ENCODE measurements at regions not wholly inside any gene's neighbourhood (a gene's known extent, or its start where the extent isn't known, plus 50 kb on each side); places are given as distances from the start of the nearest gene placed in this dataset.

DNA sequence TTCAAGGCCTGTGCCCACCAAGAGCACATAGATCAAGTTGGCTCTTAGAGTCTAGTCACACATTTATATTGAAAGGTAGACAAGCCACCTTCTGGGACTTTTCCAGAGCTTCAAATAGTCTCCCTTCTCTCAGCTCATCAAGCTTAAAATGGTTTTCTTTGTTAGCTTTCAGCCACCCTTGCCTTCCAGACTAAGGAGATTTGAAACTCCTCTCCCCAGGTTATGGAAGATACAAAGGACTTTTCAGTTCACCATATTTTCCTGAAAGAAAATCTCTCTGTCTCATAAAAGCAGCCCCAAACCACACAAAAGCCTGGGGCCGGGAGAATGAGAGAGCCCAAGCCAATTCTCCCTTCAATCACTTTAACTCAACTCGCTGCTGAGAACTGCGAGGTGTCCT, 134.1 kb downstream of the ZC3H11B start:
- FAIRE-seq = no peak

DNA sequence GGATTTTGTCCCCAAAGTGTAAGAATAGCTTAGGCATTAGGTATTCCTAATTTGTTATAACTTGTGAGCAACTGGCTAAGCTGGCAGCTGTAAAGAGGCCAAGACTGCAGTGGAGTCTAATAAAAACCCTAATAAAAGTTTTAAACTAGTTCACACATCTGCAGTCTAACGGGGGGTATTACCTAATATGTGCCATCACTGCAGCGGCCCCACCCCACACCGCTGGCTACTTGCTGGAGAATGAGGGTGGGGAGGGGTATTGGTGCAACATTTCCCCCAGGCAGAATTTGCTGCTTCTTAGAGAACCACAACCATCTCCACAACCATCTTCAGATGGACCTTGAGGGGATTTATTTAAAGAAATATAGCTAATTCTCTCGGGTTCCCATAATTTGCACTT, 135.0 kb downstream of the ZC3H11B start:
- FAIRE-seq (no peak), DNase-seq (ENCODE audit: low spot score in 2 of 2) (no peak)

More for the DNA sequence above, 134.1 kb downstream of the ZC3H11B start:
- DNase-seq (ENCODE audit: low spot score in 2 of 2) = no peak

DNA sequence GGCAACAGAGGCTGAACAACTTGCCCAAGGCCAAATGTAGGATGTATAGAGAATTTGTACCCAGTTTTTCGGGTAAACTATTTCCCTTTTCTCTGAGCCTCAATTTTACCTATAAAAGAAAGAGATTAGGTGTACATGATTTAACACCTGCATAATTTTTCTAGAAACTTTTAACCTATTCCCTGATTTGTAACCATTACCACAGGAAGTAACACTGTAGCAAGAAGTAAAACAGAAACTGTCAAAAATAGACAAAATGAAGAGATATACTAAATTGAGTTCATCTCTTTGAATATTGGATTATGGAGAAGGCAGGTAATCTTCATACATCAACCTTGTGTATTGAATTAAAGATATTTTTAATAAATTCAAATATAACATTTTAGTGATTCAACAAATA, 136.2 kb downstream of the ZC3H11B start:
- DNase-seq (ENCODE audit: low spot score in 2 of 2) (no peak), FAIRE-seq (no peak)

DNA sequence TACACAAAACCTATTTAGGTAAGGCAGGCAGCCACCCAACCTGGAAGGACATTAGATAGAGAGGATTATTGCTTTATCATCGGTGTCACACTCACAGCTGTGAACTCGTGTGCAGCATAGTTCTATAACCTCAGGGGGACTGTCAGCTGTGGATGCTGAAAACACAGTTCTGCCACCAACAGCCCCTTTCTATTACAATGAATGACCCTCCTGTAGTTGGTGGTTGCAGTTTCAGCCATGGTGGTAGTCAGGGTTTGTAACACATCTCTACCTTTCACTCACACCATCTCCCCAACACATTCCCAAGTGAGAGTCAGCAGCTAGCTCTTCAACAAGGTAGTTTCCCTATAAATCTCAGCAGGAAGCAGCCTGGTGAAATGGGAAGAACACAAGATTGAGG, 136.8 kb downstream of the ZC3H11B start:
- FAIRE-seq (no peak), DNase-seq (ENCODE audit: low spot score in 2 of 2) (no peak)

DNA sequence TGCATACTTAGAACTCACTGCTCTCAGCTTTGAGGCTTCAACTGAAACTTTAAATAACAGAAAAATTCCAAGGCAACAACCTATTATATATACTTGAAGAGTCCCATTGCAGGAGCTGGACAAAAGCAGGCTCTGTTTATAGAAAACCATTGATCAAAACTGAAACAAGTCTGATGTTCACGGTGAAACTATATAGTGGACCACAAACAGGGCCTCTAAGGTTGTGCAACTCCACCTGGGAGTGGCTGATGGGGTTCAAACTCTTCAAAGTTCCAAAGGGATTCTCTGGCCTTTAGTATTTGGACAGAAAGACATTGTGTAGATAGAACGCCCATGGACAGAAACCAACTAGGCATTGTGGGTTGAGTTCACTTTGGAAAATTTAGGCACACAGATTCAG, 140.3 kb downstream of the ZC3H11B start:
- DNase-seq (ENCODE audit: low spot score in 2 of 2) (no peak), FAIRE-seq (no peak)

DNA sequence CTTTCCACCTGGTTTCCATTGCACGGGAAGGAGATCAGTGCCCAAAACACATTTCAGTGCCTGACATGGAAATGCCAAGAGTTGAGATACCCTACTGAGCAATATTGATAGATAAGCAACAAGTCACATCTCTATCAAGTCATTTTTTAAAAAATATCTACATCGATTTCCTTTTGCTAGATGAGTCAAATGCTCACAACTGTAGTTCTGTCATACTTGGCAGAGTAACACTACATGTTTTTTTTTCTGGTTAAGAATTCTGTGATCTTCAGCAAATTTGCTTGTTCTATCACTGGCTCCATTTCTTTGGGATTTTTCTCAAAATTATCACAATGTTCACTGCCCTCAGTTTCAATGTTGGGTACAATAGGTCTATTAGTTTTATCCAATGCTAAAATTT, 145.4 kb downstream of the ZC3H11B start:
- DNase-seq (ENCODE audit: low spot score in 2 of 2) (no peak), FAIRE-seq (no peak)

DNA sequence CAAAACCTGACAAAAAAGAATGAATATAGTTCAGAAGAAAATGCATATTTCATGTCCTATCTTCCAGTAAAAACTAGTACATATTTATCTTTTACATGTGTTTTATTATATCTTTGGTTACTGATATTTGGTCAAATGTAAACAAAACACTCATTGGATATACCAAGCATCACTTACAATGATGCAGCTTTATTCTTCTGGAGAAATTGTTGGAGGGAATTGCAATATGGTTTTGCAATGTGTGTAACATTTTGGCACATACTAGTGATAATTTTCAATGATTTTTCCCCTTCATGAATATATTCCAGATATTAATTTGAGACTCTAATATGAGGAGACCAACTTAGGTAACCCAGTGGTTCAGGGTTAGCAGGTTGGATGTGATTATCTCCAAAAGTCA, 146.1 kb downstream of the ZC3H11B start:
- no peak for DNase-seq (ENCODE audit: low spot score in 2 of 2)
- FAIRE-seq = no peak

DNA sequence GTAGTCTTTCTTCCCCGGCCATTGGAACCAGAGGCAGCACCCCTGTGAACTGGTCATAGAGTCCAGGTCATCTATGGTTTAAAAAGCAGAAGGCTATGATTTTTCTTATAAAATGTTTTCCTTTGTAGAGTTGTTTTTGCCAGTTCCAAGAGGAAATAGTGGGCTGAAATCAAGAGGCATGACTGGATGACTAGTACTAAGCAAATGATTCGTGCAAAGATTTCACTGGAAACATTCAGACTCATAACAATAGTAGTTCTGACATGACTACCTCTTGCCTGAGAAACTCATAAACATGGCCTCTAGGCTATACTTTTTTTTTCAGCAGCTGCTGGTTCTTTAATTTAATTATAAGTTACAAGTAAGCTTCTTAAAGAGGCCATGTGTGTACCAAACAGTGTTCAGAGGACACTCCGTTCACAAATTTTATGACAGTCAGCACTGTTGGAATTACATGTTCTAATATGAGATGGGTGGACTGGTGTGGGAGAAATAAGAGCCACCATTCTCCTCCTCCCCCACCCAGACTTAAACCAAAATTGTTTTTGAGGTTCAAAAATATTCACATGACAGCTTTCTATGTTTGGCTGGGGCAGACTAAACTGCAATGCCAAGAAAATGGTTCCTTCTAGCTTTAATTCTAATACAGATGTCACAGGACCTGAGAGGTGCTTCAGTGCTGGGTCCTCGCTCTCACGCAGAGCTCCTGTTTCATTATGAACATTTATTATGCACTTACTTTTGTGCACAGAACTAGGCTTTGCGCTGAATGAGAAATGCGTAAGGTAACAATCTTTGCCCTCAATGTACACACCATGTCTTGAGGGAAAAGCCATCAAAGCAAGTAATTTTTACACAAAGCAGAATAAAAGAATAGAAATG, 147.5 kb downstream of the ZC3H11B start:
- FAIRE-seq (no peak), DNase-seq (ENCODE audit: low spot score in 2 of 2) (no peak)

DNA sequence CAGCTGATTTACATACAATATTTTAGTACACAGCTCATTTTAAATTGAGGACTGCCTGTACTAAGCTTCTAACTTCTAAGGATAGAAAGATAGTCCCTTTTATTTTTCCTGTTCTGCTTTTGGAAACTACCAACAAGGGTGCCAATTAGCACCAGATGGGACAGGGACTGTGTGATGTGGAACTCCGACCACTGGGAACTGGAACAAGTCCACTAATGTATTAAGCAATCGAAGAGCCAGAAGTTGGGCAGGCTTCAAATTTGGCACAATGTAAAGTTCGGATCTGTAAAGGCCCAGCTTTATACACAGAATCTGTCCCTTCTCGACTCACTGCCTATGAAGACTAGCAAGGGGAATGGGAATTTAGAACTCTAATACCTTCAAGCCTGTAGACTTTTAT, 149.3 kb downstream of the ZC3H11B start:
- FAIRE-seq (no peak), DNase-seq (ENCODE audit: low spot score in 2 of 2) (no peak)

DNA sequence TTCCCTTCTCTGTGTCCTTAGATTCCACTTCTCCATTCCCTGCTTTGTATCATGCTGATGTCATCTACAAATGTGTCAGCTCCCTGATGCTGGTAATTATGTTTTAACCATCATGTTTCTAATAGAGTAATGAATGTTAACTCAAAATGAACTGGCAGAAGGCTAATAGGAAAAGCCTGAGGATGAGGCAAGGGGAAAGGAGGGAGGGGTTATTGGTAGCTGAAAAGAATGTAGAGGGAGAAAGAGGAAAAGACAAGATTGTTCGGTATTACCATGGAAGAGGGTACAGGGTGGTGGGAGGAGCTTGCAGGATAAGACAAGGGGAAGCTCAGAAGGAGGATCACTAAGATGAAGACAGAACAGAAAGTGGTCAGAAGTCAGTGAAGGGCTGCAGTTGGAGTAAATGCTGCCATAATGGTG, 150.9 kb downstream of the ZC3H11B start:
- no peak for DNase-seq (ENCODE audit: low spot score in 2 of 2)
- no peak for FAIRE-seq

DNA sequence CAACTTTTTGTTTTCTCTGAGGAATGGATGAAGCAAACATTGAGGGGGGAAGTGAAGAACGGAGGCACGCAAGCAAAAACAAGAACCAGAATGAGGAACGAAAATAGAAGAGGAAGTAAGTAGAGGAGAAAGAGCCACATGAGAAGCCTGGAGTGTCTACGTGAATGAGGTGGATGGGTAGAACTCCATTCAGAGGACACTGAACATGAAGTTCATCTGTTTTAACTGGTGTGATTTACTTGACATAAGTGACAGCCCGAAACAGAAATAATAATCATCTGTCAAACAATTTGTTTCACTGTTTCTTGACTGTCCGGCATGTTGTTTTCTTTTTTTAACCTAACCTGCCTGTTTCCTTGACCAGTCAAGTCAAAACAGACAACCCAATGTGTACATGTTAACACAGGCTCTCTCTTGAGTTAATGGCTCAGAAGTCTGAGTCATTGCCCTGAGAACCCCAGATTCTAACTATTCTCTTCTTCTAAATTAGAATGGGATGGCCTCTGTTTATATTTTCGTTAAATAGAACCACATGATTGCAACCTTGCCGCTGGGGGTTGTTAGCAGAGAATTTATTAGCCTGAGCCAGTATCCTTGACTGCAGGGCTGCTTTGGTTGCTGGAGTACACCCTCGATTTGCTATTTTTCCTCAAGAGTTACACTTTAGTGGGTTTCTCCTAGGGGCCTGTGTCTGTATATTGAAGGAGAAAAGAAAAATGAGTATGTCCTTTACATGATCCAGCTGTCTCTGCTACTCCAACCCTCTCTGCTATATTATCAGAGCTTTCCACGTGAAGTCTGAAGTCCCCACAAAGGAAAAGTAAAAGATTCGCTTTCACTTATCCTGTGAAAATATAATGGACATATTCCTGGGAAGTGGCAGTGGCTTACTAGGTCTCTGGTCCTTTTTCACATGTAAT, 151.7 kb downstream of the ZC3H11B start:
- DNase-seq (ENCODE audit: low spot score in 2 of 2) (no peak), FAIRE-seq (no peak)

DNA sequence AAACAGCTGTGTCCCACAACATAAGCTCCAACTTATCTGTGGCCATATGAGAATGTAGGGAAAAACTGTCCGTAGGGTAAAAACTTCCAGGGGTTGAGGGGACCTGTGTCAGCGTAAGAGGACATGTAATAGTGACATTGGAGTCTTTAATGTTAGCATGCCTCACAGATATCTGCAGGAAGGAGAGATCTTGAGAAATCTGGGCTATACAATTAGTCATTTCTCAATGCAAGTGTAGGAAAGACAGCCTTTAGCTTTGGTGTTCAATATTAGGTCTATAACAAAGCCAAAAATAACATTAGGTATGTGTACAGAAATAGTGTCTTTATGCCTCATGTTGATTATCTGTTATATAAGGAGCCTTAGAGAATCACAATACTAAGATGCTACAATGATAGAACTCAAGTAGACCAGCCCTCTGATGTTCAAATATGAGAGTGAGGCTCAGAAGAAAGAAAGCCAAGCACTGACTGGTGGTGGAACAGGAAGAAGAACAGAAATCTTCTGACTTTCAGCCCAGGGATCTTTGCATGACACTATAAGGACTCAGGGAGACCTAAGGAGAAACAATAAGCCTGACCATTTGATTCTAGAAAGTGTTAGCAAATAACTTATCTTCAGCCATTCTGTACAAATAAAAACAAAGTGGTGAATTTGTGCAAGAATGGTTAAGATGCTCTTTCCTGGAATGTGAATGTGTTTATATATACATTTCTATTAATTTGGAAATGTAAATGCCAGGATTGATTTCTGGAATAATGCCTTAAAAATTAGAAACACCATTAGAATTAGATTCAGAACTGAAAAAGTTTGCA, 152.6 kb downstream of the ZC3H11B start:
- no peak for FAIRE-seq
- DNase-seq (ENCODE audit: low spot score in 2 of 2) = no peak

DNA sequence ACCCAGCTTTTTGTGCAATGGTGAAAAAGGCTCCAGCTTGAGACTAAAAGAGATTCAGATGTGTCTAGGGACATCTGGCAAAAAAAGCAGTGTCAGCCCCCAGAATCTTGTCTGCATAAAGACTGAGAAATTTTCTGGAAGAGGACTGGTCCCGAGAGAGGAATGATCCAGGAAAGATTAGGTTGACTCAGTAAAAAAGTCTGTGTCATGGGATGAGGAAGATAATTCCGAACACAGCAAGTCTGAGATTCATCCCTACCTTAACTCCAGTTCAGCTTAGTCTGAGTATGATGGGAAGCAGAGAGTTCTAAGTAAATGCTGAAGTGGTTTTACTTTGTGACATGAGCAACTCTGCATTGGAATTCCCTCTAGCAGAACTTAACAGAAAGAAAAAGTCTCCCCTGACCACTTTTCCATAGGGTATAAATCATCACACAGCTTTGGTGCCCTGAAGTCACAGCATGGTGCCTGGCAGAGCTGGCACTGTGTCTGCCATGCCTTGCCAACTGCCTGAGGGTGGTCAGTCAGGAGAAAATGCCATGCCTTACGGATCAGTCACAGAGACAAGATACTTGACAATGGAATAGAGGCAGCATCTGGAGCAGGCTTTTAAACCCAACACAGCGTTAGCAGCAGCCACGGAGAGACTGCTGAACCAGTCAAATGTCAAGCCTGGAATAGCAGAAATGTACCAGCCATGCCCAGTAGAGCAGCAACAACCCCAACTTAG, 153.4 kb downstream of the ZC3H11B start:
- no peak for DNase-seq (ENCODE audit: low spot score in 2 of 2)
- FAIRE-seq = no peak

DNA sequence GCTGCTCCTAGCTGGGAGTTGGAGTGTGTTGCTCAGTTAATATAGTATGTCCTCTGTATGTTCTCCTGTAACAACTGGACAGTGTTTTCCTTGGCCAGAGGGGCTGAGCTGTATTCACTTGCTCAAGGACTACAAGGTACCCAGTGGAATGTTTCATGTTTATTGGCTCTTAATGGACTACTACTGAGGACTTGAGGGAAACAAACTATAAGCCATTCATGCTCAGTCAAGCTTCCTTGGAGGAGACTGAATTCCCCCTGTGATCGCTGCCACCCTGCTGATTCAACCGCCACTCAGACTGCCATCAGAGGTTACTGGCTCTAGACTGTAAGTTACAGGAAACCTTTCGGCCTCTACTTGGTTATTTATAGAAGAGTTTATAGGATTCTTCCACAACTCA, 166.6 kb downstream of the ZC3H11B start:
- no peak for FAIRE-seq
- DNase-seq (ENCODE audit: low spot score in 2 of 2) = no peak

DNA sequence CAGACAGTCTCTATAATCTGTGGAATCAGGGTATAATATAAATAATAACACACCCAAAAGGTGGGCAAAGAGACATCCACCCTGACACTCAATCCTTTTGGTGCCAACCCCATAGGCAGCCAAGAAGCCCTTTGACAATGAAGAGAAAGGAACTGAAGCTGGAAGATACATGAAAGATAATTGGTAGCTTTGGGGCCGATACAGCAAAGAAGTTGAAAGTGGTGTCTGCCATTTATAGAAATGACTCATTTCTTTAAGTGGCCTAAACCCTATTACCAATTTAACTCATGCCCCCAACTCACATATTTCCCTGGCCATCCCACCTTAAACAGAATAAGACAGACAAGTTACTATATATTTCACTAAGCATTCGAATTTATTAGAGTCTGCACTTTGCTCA, 167.0 kb downstream of the ZC3H11B start:
- DNase-seq (ENCODE audit: low spot score in 2 of 2) (no peak), FAIRE-seq (no peak)

DNA sequence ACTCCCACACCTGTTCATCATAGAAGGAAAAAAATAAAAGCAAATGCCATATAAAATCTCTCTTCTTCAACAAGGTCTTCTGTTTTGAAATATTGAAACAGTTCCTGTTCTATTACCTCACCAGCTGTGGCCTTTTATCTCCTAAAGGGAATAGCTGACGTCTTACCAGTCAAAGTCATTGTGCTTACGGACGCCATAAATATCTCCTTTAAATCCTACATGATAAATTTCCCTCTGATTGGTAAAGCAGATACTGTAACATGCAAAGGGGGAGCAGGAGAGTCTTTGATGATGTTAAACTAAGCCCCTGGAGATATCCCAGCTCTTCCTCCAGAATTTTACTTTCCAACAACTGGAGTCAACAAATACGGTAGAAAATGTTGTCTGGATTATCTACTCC, 168.4 kb downstream of the ZC3H11B start:
- FAIRE-seq (no peak), DNase-seq (ENCODE audit: low spot score in 2 of 2) (no peak)

DNA sequence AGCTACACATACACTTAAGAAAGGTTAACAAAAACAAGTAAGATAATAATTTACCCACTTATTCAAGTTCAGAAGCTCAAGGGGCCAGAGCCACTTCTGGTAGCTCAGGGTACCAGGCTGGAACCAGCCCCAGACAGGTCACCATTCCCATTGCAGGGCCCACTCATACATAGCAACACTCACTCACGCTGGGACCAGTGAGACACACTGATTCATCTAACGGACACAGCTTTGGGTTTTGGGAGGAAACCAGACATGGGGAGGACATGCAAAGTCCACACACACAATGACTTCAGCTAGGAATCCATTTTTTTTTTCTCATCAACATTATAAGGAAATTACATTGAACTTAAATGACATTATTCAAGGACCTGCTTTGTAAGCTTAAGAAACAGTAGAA, 169.1 kb downstream of the ZC3H11B start:
- no peak for FAIRE-seq
- no peak for DNase-seq (ENCODE audit: low spot score in 2 of 2)

DNA sequence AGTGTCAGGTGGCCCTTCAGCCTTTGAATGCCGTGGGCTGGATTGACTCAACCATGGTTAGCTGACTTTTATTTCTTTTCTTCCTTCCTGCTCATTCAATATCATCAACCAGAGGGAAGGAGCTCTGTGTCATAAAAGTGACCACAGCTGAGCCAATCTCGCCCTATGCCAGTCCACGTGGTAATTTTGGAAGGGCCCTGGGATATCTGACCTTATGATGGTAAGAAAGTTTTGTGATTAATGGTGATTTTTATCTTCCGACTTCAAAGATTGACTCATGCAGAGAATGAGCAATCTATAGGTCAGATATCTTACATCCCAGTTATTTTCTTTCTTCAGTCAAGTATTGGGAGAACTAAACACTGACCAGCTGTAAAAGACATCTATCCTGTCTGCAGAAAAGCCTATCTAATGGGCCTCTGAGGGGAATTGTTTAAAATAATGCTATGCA, 170.3 kb downstream of the ZC3H11B start:
- no peak for FAIRE-seq
- no peak for DNase-seq (ENCODE audit: low spot score in 2 of 2)

DNA sequence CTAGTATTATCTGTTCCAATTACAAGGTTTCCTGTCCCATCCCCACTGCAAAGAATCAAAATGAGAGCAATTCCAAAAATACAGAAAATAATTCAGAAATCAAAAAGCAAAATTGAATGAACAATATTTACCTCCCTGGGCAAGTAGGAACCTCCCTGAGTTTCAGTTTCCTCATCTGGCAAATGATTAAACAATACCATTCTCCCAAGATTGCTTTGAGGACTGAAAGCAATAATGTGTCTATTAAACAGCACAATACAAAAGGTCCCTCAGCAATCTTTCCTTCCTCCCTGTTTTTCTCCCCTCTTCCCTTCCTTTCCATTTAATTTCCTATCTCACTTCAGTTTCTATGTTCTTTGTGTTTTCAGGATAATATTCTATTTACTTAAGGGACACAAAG, 171.0 kb downstream of the ZC3H11B start:
- DNase-seq (ENCODE audit: low spot score in 2 of 2) = no peak

DNA sequence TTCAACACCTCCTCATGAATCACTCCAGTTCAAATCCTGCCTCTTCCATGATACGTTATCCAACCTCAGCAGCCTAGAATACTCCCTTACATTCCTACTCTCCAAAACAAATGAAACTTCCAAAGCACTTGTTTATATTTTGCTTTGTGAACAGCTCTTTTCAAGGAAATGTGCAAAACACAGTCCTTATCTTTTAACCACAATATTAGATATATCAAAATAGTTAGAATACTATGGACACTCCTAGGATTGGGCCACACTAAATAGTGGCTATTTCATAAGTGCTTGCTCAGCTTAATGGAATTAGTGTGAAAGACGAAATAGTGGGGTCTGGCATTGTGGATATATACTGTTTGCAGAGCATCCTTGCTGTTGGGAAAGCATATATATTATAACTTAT, 173.5 kb downstream of the ZC3H11B start:
- FAIRE-seq (no peak), DNase-seq (ENCODE audit: low spot score in 2 of 2) (no peak)

More for the DNA sequence above, 171.0 kb downstream of the ZC3H11B start:
- FAIRE-seq = no peak

All from frontal cortex (tissue), 3 donors.